ENCODE measurements at regions not wholly inside any gene's neighbourhood (a gene's known extent, or its start where the extent isn't known, plus 50 kb on each side); places are given as distances from the start of the nearest gene placed in this dataset.
"Not testable (repeated sequence)": the region's sequence is repeated elsewhere in the genome, so short reads cannot be mapped to it uniquely, and the experiment has no call there.

GRCh38 chr4:65265526-65265925, 404.8 kb downstream of the EPHA5 start:
- no peak for DNase-seq (ENCODE audit: low read depth)

GRCh38 chr4:65259296-65259695, 411.0 kb downstream of the EPHA5 start:
- DNase-seq (ENCODE audit: low read depth), result no peak

GRCh38 chr4:65250916-65251315, 419.4 kb downstream of the EPHA5 start:
- DNase-seq (ENCODE audit: low read depth), result no peak

GRCh38 chr4:65249111-65249510, 421.2 kb downstream of the EPHA5 start:
- no peak for DNase-seq (ENCODE audit: low read depth)

GRCh38 chr4:65242156-65242846, 428.0 kb downstream of the EPHA5 start:
- no peak for DNase-seq (ENCODE audit: low read depth)

- no peak for DNase-seq (ENCODE audit: low read depth)
Observed at GRCh38 chr4:65241257-65241997, 428.9 kb downstream of the EPHA5 start.

GRCh38 chr4:65234061-65234460, 436.2 kb downstream of the EPHA5 start:
- no peak for DNase-seq (ENCODE audit: low read depth)

- no peak for DNase-seq (ENCODE audit: low read depth)
Observed at GRCh38 chr4:65227628-65228027, 442.7 kb downstream of the EPHA5 start.

GRCh38 chr4:65223601-65224000, 446.7 kb downstream of the EPHA5 start:
- DNase-seq (ENCODE audit: low read depth), result no peak

- DNase-seq (ENCODE audit: low read depth), result not testable (repeated sequence)
Observed at GRCh38 chr4:65223074-65223473, 447.2 kb downstream of the EPHA5 start.

- DNase-seq (ENCODE audit: low read depth), result no peak
Observed at GRCh38 chr4:65217179-65217578, 453.1 kb downstream of the EPHA5 start.

- no peak for DNase-seq (ENCODE audit: low read depth)
Observed at GRCh38 chr4:65202853-65203236, 467.4 kb downstream of the EPHA5 start.

GRCh38 chr4:65202165-65202852, 468.0 kb downstream of the EPHA5 start:
- DNase-seq (ENCODE audit: low read depth), result no peak

- no peak for DNase-seq (ENCODE audit: low read depth)
Observed at GRCh38 chr4:65195666-65196065, 474.6 kb downstream of the EPHA5 start.

GRCh38 chr4:65195002-65195401, 475.3 kb downstream of the EPHA5 start:
- no peak for DNase-seq (ENCODE audit: low read depth)

- no peak for DNase-seq (ENCODE audit: low read depth)
Observed at GRCh38 chr4:65193985-65194384, 476.3 kb downstream of the EPHA5 start.

GRCh38 chr4:65190780-65191179, 479.5 kb downstream of the EPHA5 start:
- DNase-seq (ENCODE audit: low read depth), result no peak

- no peak for DNase-seq (ENCODE audit: low read depth)
Observed at GRCh38 chr4:65175585-65175984, 494.7 kb downstream of the EPHA5 start.

GRCh38 chr4:65170768-65171514, 499.3 kb downstream of the EPHA5 start:
- no peak for DNase-seq (ENCODE audit: low read depth)

- DNase-seq (ENCODE audit: low read depth), result no peak
Observed at GRCh38 chr4:65167719-65168118, 502.6 kb downstream of the EPHA5 start.

- no peak for DNase-seq (ENCODE audit: low read depth)
Observed at GRCh38 chr4:65152205-65152604, 518.1 kb downstream of the EPHA5 start.

- peak; percentile 5 for DNase-seq (ENCODE audit: low read depth)
Observed at GRCh38 chr4:65139998-65140397, 530.3 kb downstream of the EPHA5 start.
